Common myeloid progenitor, CD34-positive (primary cell): ENCODE measurements at regions not wholly inside any gene's neighbourhood (a gene's known extent, or its start where the extent isn't known, plus 50 kb on each side); places are given as distances from the start of the nearest gene placed in this dataset.

Experiments
- CTCF ChIA-PET: fragments of 350-600 bp; sonication (Branson Sonifier 250); formaldehyde crosslinking; loops from one replicate; lab custom pipeline; 2021; ENCODE audit warnings: antibody characterized with exemption; lab: Charles Lee
- POLR2A ChIA-PET: fragments of 350-600 bp; sonication (Branson Sonifier 250); formaldehyde crosslinking; loops from one replicate; lab custom pipeline; 2021; ENCODE audit warnings: antibody characterized with exemption; lab: Charles Lee
- DNase-seq, 3 donors: peaks; one replicate each; pipeline versions ENCODE4 v3.0.0 to v3.0.0-alpha.2; 2013
- H3K27ac ChIP-seq, 2 experiments: 1 replicate in 1 of 2; 2 replicates in 1 of 2; pipeline ENCODE4 v1.7.0; 2013; ENCODE audit warnings: inconsistent platforms in 2 of 2, low read length in 2 of 2, mild to moderate bottlenecking in 2 of 2, low read depth in 1 of 2, moderate library complexity in 1 of 2; ENCODE audit not compliant: severe bottlenecking in 2 of 2, insufficient read depth in 1 of 2, poor library complexity in 1 of 2
- H3K27me3 ChIP-seq, 5 experiments: replicated peaks in 2 of 5; 1 replicate in 3 of 5; 2 replicates in 2 of 5; pipeline versions ENCODE4 v1.6.1 to v1.7.0; 2013; ENCODE audit warnings: low read length in 4 of 5, mild to moderate bottlenecking in 2 of 5, moderate library complexity in 2 of 5, inconsistent platforms in 1 of 5; ENCODE audit not compliant: insufficient read depth in 5 of 5, control insufficient read depth in 4 of 5
- H3K36me3 ChIP-seq, 4 experiments: 1 replicate in 2 of 4; 2 replicates in 2 of 4; pipeline versions ENCODE4 v1.6.1 to v1.7.0; 2013; ENCODE audit warnings: low read length in 3 of 4, control low read depth in 1 of 4, mild to moderate bottlenecking in 1 of 4; ENCODE audit not compliant: control insufficient read depth in 4 of 4, insufficient read depth in 4 of 4
- H3K4me1 ChIP-seq, 4 experiments: 1 replicate in 3 of 4; 2 replicates in 1 of 4; pipeline versions ENCODE4 v1.6.1 to v1.7.1; 2013; ENCODE audit warnings: low read length in 3 of 4, mild to moderate bottlenecking in 3 of 4, control low read depth in 1 of 4, inconsistent platforms in 1 of 4, moderate library complexity in 1 of 4; ENCODE audit not compliant: control insufficient read depth in 4 of 4, insufficient read depth in 4 of 4; ENCODE audit errors: control extremely low read depth in 1 of 4
- H3K4me3 ChIP-seq, 7 experiments: 1 replicate in 4 of 7; 2 replicates in 3 of 7; pipeline versions ENCODE4 v1.5.1 to v1.7.0; 2013; ENCODE audit warnings: mild to moderate bottlenecking in 7 of 7, low read length in 6 of 7, moderate library complexity in 6 of 7, inconsistent platforms in 2 of 7, low read depth in 2 of 7, control low read depth in 1 of 7; ENCODE audit not compliant: insufficient read depth in 4 of 7, control insufficient read depth in 1 of 7; ENCODE audit errors: extremely low read depth in 1 of 7
- H3K9me3 ChIP-seq, 5 experiments: 1 replicate in 4 of 5; 2 replicates in 1 of 5; pipeline versions ENCODE4 v1.6.1 to v1.7.1; 2013; ENCODE audit warnings: low read length in 4 of 5, mild to moderate bottlenecking in 2 of 5, inconsistent platforms in 1 of 5, low read depth in 1 of 5, moderate library complexity in 1 of 5; ENCODE audit not compliant: control insufficient read depth in 4 of 5, insufficient read depth in 2 of 5; ENCODE audit errors: control extremely low read depth in 1 of 5
- WGBS: methylation state at CpG from one replicate; pipeline ENCODE4 v1.1.5; 2013; ENCODE audit not compliant: insufficient coverage; 5-methylcytosine and 5-hydroxymethylcytosine counted together

DNA sequence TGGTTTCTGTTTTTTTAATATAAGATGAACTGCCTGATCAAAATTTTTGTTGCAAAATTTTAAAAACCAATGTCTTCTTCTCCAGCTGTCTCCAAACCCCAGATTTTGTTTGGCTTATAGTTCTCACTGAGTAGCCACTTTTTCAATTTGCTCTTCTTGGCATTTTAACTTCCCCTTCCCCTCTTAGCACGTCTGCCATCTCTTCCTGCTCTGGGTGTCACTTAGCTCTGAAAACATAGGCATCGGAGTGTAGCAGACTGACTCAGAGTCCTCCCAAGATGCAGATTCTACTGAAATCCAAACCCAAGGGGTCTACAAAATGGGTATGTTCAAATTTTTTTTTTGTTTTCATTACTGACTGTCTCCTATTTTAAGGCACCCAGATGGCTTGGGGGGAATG, 270.3 kb upstream of the KIRREL3 start:
- Histone ChIP-seq H3K27ac (no peak overlapping the region), H3K4me1 (peaks cover 0 to 13% (median 11%) of the 10 kb centered on the region in 4 experiments), H3K36me3 (no peaks in the 10 kb centered on the region), H3K9me3 (peaks cover 0 to 4% (median 0%) of the 10 kb centered on the region in 5 experiments), H3K27me3 (peaks cover 0 to 13% (median 2%) of the 10 kb centered on the region in 5 experiments), H3K4me3 (no peak overlapping the region)
- POLR2A ChIA-PET: no interaction called here
- peak in 2 of 3 donors; percentile 3 to 23 for DNase-seq
- 0% methylated on average over 2 of the region's 2 CpGs for WGBS
- CTCF ChIA-PET: interaction anchor here (0.6 to 1.0 kb wide), 2 partner anchors 10 to 491 kb away, joined by 3 to 4 read pairs; no protein-coding TSS in a partner anchor

- DNase-seq: no peak
- POLR2A ChIA-PET: no interaction called here
- Histone ChIP-seq H3K4me1 (peaks cover 0 to 4% (median 1%) of the 10 kb centered on the region in 4 experiments), H3K4me3 (no peak overlapping the region), H3K36me3 (no peaks in the 10 kb centered on the region), H3K27ac (no peak overlapping the region), H3K9me3 (peaks cover 0 to 4% (median 0%) of the 10 kb centered on the region in 5 experiments), H3K27me3 (peaks cover 0 to 13% (median 2%) of the 10 kb centered on the region in 5 experiments)
- CTCF ChIA-PET: interaction anchor here (1.0 kb wide), 1 partner anchor 9 kb away, joined by 4 read pairs; no protein-coding TSS in a partner anchor
- whole genome bisulfite sequencing: no CpG with 5 or more reads among the region's 1 CpG
Observed at GRCh38 chr11:127269911-127270310, 269.3 kb upstream of the KIRREL3 start.

DNA sequence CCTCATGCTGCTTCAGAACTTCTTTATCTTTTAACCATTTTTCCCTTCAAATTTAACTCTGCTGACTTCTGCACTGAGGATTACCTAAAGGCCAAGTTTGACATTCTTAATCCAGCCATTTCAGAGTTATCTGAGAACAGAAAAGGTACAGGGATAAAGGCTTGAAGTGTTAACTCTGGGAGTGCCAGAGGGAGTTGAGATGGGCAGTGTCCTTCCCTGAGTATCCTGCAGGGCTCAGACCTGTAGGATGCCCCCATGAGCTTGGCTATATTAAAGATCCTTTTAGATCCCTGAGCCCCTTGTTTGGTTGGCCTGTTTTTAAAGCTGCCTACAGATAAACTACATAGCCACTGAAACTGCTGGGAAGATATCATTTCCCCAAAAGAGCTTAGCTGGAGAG, 268.4 kb upstream of the KIRREL3 start:
- Histone ChIP-seq H3K4me1 (no peaks in the 10 kb centered on the region), H3K27ac (no peak overlapping the region), H3K4me3 (no peak overlapping the region), H3K9me3 (peaks cover 0 to 4% (median 0%) of the 10 kb centered on the region in 5 experiments), H3K27me3 (peaks cover 0 to 13% (median under 1%) of the 10 kb centered on the region in 5 experiments), H3K36me3 (no peaks in the 10 kb centered on the region)
- ChIA-PET POLR2A (no interaction called here), CTCF (interaction anchor here (1.0 kb wide), 1 partner anchor 18 kb away, joined by 4 read pairs; no protein-coding TSS in a partner anchor)
- DNase-seq: no peak

DNA sequence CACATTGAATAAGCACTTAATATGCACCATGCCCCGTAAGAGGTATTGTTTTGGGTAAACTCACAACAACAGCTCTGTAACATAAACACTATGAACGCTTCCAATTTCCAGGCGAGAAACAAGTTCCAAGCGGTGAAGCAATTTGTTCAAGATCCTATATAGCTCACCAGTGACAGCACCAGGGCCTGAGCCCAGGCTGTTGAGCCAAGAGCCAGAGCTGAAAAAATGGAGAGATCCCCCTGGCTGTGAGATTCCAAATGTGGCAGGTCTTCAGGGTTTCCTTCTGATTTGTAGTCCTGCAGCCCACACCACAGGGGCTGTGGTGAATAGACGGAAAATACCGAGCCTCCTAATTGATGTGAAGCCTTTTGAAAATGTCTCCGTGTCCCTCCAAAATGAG, 268.0 kb upstream of the KIRREL3 start:
- no peaks in the 10 kb centered on the region for H3K4me1 ChIP-seq
- ChIA-PET POLR2A (no interaction called here), CTCF (interaction anchor here (1.0 kb wide), 1 partner anchor 18 kb away, joined by 4 read pairs; no protein-coding TSS in a partner anchor)
- H3K27ac ChIP-seq: no peak overlapping the region
- 94% methylated on average over 5 of the region's 7 CpGs for WGBS
- peaks cover 0 to 13% (median 0%) of the 10 kb centered on the region in 5 experiments for H3K27me3 ChIP-seq
- H3K9me3 ChIP-seq: peaks cover 0 to 4% (median 0%) of the 10 kb centered on the region in 5 experiments
- H3K4me3 ChIP-seq: no peak overlapping the region
- no peak for DNase-seq
- H3K36me3 ChIP-seq: no peaks in the 10 kb centered on the region

GRCh38 chr11:127259102-127259501, 258.5 kb upstream of the KIRREL3 start:
- DNase-seq: no peak
- H3K36me3 ChIP-seq: no peaks in the 10 kb centered on the region
- ChIA-PET POLR2A (no interaction called here), CTCF (no interaction called here)
- no peak overlapping the region for H3K27ac ChIP-seq
- H3K4me1 ChIP-seq: peaks cover 0 to 3% (median 0%) of the 10 kb centered on the region in 4 experiments
- H3K9me3 ChIP-seq: no peaks in the 10 kb centered on the region
- no peak overlapping the region for H3K4me3 ChIP-seq
- 100% methylated on average over 1 of the region's 1 CpG for WGBS
- peaks cover 0 to under 1% (median 0%) of the 10 kb centered on the region in 5 experiments for H3K27me3 ChIP-seq

DNA sequence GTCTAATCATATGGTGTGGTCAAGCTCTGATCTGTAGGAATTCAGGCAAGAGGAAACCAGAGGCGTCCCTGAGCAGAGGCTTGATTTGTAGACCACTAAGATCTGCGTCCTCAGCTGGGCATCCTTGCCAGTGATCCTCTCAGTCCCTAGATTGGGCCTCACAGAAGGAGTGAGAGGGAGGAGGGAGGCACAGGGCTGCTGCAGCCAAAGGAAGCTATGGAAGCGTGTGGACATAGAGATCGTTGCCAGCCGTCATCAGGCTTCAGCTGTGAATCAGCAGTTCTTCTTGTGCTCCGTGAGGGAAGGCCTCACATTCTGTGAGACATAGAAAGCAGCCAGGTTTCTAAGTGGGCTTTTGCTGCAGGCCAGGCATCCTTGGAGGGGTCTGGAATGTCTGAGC, 254.6 kb upstream of the KIRREL3 start:
- Histone ChIP-seq H3K4me3 (no peak overlapping the region), H3K9me3 (no peaks in the 10 kb centered on the region), H3K36me3 (no peaks in the 10 kb centered on the region), H3K4me1 (peaks cover 0 to 16% (median 4%) of the 10 kb centered on the region in 4 experiments), H3K27ac (no peak overlapping the region), H3K27me3 (peaks cover 0 to 3% (median 0%) of the 10 kb centered on the region in 5 experiments)
- POLR2A ChIA-PET: no interaction called here
- 32% methylated on average over 6 of the region's 6 CpGs for WGBS
- peak in 2 of 3 donors; percentile 13 to 32 for DNase-seq
- CTCF ChIA-PET: interaction anchor here (1.1 kb wide), 1 partner anchor 9 kb away, joined by 3 read pairs; no protein-coding TSS in a partner anchor

- Histone ChIP-seq H3K4me1 (peaks cover 0 to 12% (median 4%) of the 10 kb centered on the region in 4 experiments), H3K27ac (no peak overlapping the region), H3K36me3 (no peaks in the 10 kb centered on the region), H3K4me3 (no peak overlapping the region), H3K27me3 (peaks cover 0 to 11% (median 2%) of the 10 kb centered on the region in 5 experiments), H3K9me3 (no peaks in the 10 kb centered on the region)
- WGBS: 63% methylated on average over 3 of the region's 3 CpGs
- POLR2A ChIA-PET: interaction anchor here (1.3 kb wide), 1 partner anchor 23 kb away, joined by 4 read pairs; no protein-coding TSS in a partner anchor
- CTCF ChIA-PET: no interaction called here
- DNase-seq: peak in 2 of 3 donors; percentile 40 to 52
Observed at GRCh38 chr11:127252321-127252720, 251.8 kb upstream of the KIRREL3 start.
